Common myeloid progenitor, CD34-positive (primary cell): ENCODE measurements at regions not wholly inside any gene's neighbourhood (a gene's known extent, or its start where the extent isn't known, plus 50 kb on each side); places are given as distances from the start of the nearest gene placed in this dataset.
"Not testable (repeated sequence)": the region's sequence is repeated elsewhere in the genome, so short reads cannot be mapped to it uniquely, and the experiment has no call there.

ENCODE experiments used
- CTCF ChIA-PET: fragments of 350-600 bp; sonication (Branson Sonifier 250); formaldehyde crosslinking; loops from one replicate; lab custom pipeline; 2021; ENCODE audit warnings: antibody characterized with exemption; lab: Charles Lee
- POLR2A ChIA-PET: fragments of 350-600 bp; sonication (Branson Sonifier 250); formaldehyde crosslinking; loops from one replicate; lab custom pipeline; 2021; ENCODE audit warnings: antibody characterized with exemption; lab: Charles Lee
- DNase-seq, 3 donors: peaks; one replicate each; pipeline versions ENCODE4 v3.0.0 to v3.0.0-alpha.2; 2013
- H3K27ac ChIP-seq, 2 experiments: 1 replicate in 1 of 2; 2 replicates in 1 of 2; pipeline ENCODE4 v1.7.0; 2013; ENCODE audit warnings: inconsistent platforms in 2 of 2, low read length in 2 of 2, mild to moderate bottlenecking in 2 of 2, low read depth in 1 of 2, moderate library complexity in 1 of 2; ENCODE audit not compliant: severe bottlenecking in 2 of 2, insufficient read depth in 1 of 2, poor library complexity in 1 of 2
- H3K27me3 ChIP-seq, 5 experiments: replicated peaks in 2 of 5; 1 replicate in 3 of 5; 2 replicates in 2 of 5; pipeline versions ENCODE4 v1.6.1 to v1.7.0; 2013; ENCODE audit warnings: low read length in 4 of 5, mild to moderate bottlenecking in 2 of 5, moderate library complexity in 2 of 5, inconsistent platforms in 1 of 5; ENCODE audit not compliant: insufficient read depth in 5 of 5, control insufficient read depth in 4 of 5
- H3K36me3 ChIP-seq, 4 experiments: 1 replicate in 2 of 4; 2 replicates in 2 of 4; pipeline versions ENCODE4 v1.6.1 to v1.7.0; 2013; ENCODE audit warnings: low read length in 3 of 4, control low read depth in 1 of 4, mild to moderate bottlenecking in 1 of 4; ENCODE audit not compliant: control insufficient read depth in 4 of 4, insufficient read depth in 4 of 4
- H3K4me1 ChIP-seq, 4 experiments: 1 replicate in 3 of 4; 2 replicates in 1 of 4; pipeline versions ENCODE4 v1.6.1 to v1.7.1; 2013; ENCODE audit warnings: low read length in 3 of 4, mild to moderate bottlenecking in 3 of 4, control low read depth in 1 of 4, inconsistent platforms in 1 of 4, moderate library complexity in 1 of 4; ENCODE audit not compliant: control insufficient read depth in 4 of 4, insufficient read depth in 4 of 4; ENCODE audit errors: control extremely low read depth in 1 of 4
- H3K4me3 ChIP-seq, 7 experiments: 1 replicate in 4 of 7; 2 replicates in 3 of 7; pipeline versions ENCODE4 v1.5.1 to v1.7.0; 2013; ENCODE audit warnings: mild to moderate bottlenecking in 7 of 7, low read length in 6 of 7, moderate library complexity in 6 of 7, inconsistent platforms in 2 of 7, low read depth in 2 of 7, control low read depth in 1 of 7; ENCODE audit not compliant: insufficient read depth in 4 of 7, control insufficient read depth in 1 of 7; ENCODE audit errors: extremely low read depth in 1 of 7
- H3K9me3 ChIP-seq, 5 experiments: 1 replicate in 4 of 5; 2 replicates in 1 of 5; pipeline versions ENCODE4 v1.6.1 to v1.7.1; 2013; ENCODE audit warnings: low read length in 4 of 5, mild to moderate bottlenecking in 2 of 5, inconsistent platforms in 1 of 5, low read depth in 1 of 5, moderate library complexity in 1 of 5; ENCODE audit not compliant: control insufficient read depth in 4 of 5, insufficient read depth in 2 of 5; ENCODE audit errors: control extremely low read depth in 1 of 5
- WGBS: methylation state at CpG from one replicate; pipeline ENCODE4 v1.1.5; 2013; ENCODE audit not compliant: insufficient coverage; 5-methylcytosine and 5-hydroxymethylcytosine counted together

DNA sequence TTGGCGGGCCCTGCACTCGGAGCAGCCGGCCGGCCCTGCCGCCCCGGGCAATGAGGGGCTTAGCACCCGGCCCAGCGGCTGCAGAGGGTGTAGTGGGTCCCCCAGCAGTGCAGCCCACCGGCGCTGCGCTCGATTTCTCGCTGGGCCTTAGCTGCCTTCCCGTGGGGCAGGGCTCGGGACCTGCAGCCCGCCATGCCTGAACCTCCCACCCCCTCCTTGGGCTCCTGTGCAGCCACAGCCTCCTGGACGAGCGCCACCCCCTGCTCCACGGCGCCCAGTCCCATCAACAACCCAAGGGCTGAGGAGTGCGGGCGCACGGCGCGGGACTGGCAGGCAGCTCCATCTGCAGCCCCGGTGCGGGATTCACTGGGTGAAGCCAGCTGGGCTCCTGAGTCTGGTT is 87.4 kb upstream of the CXXC4 start:
- H3K36me3 ChIP-seq, H3K27me3 ChIP-seq, H3K9me3 ChIP-seq, DNase-seq, H3K4me3 ChIP-seq, H3K4me1 ChIP-seq, H3K27ac ChIP-seq, CTCF ChIA-PET, POLR2A ChIA-PET: not testable (repeated sequence)
- 90% methylated on average over 8 of the region's 27 CpGs for WGBS

DNA sequence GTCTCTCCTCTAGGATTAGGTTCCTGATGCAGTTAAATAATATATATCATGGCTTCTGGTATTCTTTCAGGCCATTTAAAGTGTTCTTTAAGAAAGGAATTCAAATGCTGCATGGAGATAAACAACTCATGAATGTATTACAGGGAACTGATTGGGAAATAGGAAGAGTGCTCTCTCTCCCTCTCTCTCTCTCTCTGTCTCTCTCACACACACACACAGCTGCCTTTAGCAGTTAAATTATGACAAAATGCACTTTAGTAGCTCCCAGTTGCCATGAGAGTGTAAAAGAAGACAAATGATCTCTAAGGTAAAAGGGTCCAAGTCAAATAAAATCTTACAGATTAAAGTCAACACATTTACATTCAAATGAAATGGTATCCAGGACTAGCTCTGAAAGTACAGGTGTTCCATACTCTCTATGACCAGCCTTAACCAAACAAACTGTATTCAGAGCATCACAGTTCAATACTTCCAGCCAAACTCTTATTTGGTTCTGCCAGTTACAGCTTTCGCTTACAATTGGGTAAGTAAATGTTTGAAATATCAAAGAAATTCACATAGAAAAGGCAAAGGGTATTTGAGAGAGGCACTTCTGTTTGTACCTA is 94.7 kb upstream of the CXXC4 start:
- no peak for DNase-seq
- Histone ChIP-seq H3K9me3 (no peaks in the 10 kb centered on the region), H3K36me3 (no peaks in the 10 kb centered on the region), H3K4me1 (no peaks in the 10 kb centered on the region), H3K27ac (no peak overlapping the region), H3K27me3 (no peaks in the 10 kb centered on the region), H3K4me3 (no peak overlapping the region)
- CTCF ChIA-PET, result no interaction called here
- WGBS, result no CpG with 5 or more reads among the region's 1 CpG
- POLR2A ChIA-PET, result no interaction called here

DNA sequence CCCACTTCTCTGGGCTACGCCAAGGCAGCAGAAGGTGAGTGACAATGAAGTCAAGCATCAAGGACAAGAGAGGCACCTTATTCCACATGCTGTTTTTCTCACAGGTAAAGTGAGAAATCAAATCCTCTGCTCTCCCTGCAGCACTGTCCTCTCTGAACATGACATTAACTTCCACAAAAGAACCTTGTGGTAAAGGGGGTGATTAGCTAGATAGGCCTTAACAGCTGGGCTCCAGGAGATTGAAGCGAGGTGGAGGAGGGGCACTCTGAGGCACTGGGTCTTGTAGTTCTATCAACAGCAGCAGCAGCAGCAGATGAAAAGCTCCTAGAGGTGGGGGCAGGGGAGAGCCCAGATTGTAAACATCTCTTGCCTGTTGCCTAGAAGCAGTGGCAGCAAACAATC is 96.8 kb upstream of the CXXC4 start:
- peak in 1 of 3 donors; percentile 0 for DNase-seq
- H3K4me3 ChIP-seq, result no peak overlapping the region
- no peak overlapping the region for H3K27ac ChIP-seq
- no peaks in the 10 kb centered on the region for H3K27me3 ChIP-seq
- H3K36me3 ChIP-seq, result no peaks in the 10 kb centered on the region
- H3K4me1 ChIP-seq, result no peaks in the 10 kb centered on the region
- CTCF ChIA-PET, result no interaction called here
- WGBS, result 100% methylated on average over 2 of the region's 2 CpGs
- no peaks in the 10 kb centered on the region for H3K9me3 ChIP-seq
- POLR2A ChIA-PET, result interaction anchor here (0.7 kb wide), 1 partner anchor 59 kb away, joined by 3 read pairs; no protein-coding TSS in a partner anchor

DNA sequence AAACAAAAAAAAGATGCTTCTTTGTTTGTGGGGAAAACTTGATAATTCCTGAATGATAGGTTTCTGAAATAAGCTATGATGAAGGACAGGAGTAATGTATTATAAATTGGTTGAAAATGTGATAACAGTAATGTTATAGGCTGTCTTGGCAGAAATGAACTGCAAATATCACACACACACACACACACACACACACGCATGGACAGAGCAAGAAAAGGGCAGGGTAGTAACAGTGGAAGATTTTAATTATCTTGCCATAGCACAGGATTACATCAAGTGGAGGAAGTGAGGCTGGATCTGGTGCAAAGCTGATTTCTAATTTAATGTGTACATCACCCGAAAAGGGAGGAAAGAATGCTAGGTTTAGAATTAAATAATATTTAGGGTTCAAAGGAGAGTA is 97.5 kb upstream of the CXXC4 start:
- WGBS, result 80% methylated on average over 1 of the region's 2 CpGs
- Histone ChIP-seq H3K27me3 (no peaks in the 10 kb centered on the region), H3K4me3 (no peak overlapping the region), H3K9me3 (no peaks in the 10 kb centered on the region), H3K36me3 (no peaks in the 10 kb centered on the region), H3K4me1 (no peaks in the 10 kb centered on the region), H3K27ac (no peak overlapping the region)
- no peak for DNase-seq
- ChIA-PET CTCF (interaction anchor here (0.6 kb wide), 1 partner anchor 170 kb away, joined by 3 read pairs; no protein-coding TSS in a partner anchor), POLR2A (no interaction called here)

DNA sequence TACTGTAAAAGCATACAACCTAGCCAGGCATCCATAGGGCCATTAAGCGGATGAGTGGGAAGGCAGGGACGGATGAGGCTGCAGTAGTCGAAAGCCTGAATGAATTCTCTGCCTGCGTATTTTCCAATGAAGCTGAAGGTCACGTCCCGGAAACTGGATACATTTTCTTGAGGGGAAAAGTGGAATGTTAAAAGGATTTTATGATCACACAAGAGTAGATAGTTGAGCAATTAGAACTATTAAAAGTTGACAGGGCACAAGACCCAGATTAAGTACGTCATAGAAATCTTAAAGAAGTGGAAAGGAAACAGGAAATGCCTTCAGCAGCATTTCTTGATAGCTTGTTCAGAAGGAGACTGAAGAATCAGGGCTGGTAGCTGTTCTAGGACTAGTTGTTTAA is 98.3 kb upstream of the CXXC4 start:
- 50% methylated on average over 7 of the region's 7 CpGs for WGBS
- Histone ChIP-seq H3K4me3 (no peak overlapping the region), H3K27ac (no peak overlapping the region), H3K36me3 (no peaks in the 10 kb centered on the region), H3K4me1 (no peaks in the 10 kb centered on the region), H3K27me3 (no peaks in the 10 kb centered on the region), H3K9me3 (no peaks in the 10 kb centered on the region)
- no peak for DNase-seq
- ChIA-PET POLR2A (no interaction called here), CTCF (no interaction called here)

DNA sequence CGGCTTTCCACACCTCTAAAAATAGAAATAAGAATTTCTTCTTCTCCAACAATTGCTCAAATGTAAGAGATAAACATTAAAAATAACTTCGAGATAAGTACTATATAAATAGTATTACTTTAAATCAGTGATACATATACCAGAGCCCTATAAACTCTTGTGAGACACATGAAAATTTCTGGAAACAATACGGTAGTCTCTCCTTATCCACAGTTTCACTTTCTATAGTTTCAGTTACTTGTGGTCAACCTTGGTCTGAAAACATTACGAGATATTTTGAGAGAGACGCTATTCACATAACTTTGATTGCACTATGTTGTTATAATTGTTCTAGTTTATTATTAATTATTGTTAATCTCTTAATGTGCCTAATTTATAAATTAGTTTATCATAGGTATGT is 101.5 kb upstream of the CXXC4 start:
- CTCF ChIA-PET, result no interaction called here
- Histone ChIP-seq H3K36me3 (no peaks in the 10 kb centered on the region), H3K9me3 (no peaks in the 10 kb centered on the region), H3K4me1 (no peaks in the 10 kb centered on the region), H3K27me3 (no peaks in the 10 kb centered on the region), H3K27ac (no peak overlapping the region), H3K4me3 (no peak overlapping the region)
- WGBS, result no CpG with 5 or more reads among the region's 5 CpGs
- POLR2A ChIA-PET, result no interaction called here
- no peak for DNase-seq

DNA sequence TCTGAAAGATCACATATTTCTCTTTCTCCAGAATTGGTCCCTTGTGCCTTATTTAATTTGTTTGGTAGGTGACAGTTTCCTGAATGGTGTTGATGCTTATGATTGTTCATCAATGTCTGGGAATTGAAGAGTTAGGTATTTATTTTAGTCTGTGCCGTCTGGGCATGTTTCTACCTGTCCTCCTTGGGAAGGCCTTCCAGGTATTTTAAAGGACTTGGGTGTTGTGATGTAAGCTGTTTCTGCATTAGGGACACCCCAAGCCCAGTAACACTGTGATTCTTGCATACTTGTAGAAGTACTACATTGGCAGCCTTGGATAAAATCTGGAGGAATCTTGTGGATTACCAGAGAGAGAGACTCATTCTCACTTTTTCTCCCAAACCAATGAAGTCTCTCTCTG is 120.8 kb upstream of the CXXC4 start:
- ChIA-PET CTCF (no interaction called here), POLR2A (no interaction called here)
- no peak for DNase-seq
- H3K27ac ChIP-seq, result no peak overlapping the region
- no peaks in the 10 kb centered on the region for H3K36me3 ChIP-seq
- no peak overlapping the region for H3K4me3 ChIP-seq
- no peaks in the 10 kb centered on the region for H3K4me1 ChIP-seq
- H3K27me3 ChIP-seq, result no peaks in the 10 kb centered on the region
- H3K9me3 ChIP-seq, result peaks cover 0 to 5% (median 0%) of the 10 kb centered on the region in 5 experiments
- 100% methylated on average over 1 of the region's 1 CpG for WGBS
